NCI-H2227 treated with DMSO at 0.1 percent for 48 hours (cell line): ENCODE measurements at regions not wholly inside any gene's neighbourhood (a gene's known extent, or its start where the extent isn't known, plus 50 kb on each side); places are given as distances from the start of the nearest gene placed in this dataset.

ENCODE experiments used
- DNase-seq: peaks from one replicate; lab custom pipeline; 2025; lab: John Stamatoyannopoulos, UW

GRCh38 chr2:58911877-58912276 is 670.8 kb upstream of the FANCL start:
- DNase-seq, result peak; percentile 89

DNA sequence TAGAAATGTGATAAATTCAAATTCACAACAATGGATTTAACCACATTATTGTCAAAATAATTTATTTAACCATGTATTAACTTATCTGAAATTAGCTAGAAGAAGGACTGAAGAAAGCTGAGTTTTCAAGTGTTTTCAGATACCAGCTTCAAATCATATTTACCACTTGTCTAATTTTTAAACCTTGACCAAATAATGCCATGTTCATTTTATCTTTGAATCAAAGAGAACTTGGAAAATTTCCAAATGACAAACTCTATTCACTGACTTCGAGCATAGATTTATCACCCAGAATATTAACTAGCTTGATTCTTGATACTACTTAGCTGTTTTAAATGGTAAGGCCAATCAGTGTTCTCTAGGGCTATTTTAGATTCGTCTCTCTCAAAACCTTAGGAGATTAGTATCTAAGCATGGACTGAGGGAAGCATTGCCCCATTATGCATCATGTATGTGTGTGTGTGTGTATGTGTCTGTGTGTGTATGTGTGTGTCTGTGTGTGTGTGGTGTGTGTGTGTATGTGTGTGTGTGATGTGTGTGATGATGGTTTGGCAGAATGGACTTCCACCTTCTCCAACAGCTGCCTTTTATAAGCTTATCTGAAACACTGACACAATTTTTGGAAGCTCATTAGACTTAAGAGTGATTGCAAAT is 667.5 kb upstream of the FANCL start:
- no peak for DNase-seq

GRCh38 chr2:58907644-58908043 is 666.5 kb upstream of the FANCL start:
- DNase-seq, result no peak

DNA sequence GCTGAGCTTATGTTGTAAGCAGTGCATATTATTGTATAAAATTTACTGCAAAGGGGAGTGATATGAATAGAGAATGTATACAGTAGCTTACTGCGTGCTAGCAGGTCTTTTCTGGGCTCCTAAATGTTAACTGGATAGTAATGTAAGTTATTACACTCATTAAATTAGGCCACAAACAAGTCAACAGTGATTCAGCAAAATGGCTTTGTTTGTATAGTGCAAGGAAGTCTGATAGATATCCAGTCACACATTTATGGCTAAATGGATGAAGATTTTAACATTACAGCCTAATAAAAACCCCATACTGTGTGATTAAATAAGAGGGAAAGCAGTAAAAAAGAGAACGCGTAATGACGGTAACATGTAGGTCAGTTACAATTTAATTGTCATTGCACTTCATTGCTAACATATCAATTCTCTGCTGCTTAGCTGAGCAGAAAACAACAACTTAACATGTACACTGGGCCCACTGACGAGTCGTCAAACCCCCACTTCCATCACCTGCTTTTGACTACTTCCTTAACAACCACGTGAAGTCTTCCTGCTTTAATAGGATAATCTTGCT is 665.0 kb upstream of the FANCL start:
- no peak for DNase-seq

DNA sequence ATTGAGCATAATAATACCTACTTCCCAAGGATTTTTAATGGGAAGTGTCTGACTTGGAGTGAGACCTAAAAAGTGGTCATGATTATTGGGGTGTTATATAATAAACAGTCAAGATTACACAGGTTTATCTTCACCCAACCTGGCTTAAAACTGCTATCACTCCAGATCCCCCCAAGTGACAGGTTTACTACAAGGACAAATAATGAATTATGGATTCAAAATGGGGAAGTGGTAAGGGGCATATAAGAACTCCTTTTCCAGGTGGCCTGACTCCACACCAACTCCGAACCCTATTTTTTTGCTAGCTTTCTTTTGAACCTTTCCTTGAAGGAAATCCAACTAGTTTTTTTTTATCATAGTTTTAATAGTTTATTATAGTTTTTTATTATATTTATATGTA is 663.0 kb upstream of the FANCL start:
- DNase-seq, result no peak

- no peak for DNase-seq
Measured at GRCh38 chr2:58903427-58903826, 662.3 kb upstream of the FANCL start.

DNA sequence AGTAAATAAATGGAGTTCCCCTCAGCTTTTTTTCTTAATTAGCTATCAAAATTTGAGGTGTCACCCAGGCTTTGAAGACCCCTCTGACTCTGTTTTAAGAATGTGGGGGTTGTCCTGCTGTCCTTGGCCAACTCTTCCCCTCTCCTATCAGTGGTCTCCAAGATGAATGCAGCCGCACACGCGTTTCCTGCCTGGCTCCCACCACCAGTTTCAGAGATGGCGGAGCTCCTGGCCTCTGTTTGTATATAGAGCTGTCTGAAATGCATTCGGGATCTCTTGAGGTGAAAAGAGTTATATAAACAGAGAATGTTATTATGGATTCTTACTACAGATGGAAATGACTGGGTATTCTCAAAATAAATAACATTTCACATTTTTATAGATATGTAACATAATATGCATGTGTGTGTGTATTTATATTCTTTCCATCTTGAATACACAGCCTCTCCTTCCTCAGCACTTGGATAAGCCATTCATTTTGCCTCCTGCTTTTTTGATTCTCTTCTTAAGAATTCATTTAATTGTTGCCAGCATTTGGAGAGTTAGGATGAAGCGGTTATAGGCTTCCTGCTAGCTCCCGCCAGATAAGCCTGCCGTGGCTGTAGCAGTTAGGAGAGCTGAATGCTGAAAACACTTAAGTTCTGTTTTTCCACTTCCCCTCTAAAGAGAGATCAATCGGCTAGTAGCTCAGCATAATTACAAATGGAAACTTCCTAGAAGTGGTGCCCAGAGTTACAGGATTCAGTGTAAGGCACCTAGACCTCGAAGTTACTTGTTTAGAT is 659.3 kb upstream of the FANCL start:
- DNase-seq, result no peak

GRCh38 chr2:58899692-58900091 is 658.6 kb upstream of the FANCL start:
- DNase-seq, result no peak

DNA sequence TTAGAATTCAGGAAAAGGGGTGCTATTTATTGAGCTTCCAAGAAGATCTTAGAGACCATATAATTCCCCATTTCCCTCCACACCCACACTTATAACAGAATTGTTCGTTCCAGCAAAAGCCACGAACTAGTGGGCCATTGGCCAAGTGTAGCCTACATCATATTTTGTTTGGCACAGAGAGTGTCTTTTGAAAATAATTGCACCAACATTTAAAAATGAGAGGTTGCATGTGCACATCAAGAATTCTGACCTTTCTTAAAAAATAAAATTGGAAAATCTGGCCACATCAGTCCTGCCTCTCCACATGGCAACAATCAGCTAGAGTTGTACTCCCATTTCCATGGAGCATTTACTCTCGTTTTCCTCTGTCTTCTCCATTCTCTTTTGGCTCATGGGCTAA is 655.5 kb upstream of the FANCL start:
- no peak for DNase-seq

DNA sequence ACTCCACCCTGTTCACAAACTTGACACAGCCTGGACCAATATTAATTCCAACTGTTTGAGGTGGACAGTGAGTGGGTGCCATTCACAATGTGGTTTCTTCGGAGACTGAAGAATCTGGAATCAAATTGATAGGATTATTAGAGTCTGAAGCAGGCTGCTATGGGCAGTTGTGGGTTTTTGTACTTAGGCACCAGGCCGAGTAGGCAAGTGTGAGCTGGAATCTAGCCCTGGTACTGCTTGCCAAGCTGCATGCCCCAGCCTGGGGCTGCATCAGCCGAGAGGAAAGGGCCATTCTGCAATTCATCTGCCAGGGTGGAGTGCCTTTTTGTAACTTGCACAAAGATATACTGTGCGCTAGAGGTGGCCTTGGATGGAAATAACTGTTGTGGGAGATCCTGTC is 654.7 kb upstream of the FANCL start:
- DNase-seq, result no peak

GRCh38 chr2:58893656-58894351 is 652.7 kb upstream of the FANCL start:
- DNase-seq, result no peak

- no peak for DNase-seq
Measured at GRCh38 chr2:58891828-58892377, 650.8 kb upstream of the FANCL start.

- DNase-seq, result no peak
Measured at GRCh38 chr2:58890865-58891525, 649.9 kb upstream of the FANCL start.

DNA sequence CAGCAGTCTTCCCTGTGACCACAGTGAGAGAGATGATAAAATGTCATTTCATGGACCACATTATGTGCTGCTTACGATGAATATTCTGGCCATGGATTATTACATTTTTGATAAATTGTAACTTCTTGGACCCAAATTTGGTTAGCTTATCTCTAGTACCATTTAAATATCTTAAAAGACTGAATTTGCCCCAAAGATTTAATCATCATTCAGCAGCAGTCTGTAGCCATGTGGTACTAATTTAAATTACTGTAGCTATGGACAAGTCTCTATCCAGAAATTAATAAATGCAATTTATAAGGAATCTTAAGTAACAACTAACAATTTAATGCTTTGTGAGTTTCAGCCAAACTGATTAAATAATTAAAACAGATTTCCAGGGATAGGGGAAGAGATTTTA is 644.9 kb upstream of the FANCL start:
- DNase-seq, result no peak

GRCh38 chr2:58879834-58880233 is 638.7 kb upstream of the FANCL start:
- DNase-seq, result no peak

GRCh38 chr2:58878778-58879177 is 637.7 kb upstream of the FANCL start:
- DNase-seq, result no peak

DNA sequence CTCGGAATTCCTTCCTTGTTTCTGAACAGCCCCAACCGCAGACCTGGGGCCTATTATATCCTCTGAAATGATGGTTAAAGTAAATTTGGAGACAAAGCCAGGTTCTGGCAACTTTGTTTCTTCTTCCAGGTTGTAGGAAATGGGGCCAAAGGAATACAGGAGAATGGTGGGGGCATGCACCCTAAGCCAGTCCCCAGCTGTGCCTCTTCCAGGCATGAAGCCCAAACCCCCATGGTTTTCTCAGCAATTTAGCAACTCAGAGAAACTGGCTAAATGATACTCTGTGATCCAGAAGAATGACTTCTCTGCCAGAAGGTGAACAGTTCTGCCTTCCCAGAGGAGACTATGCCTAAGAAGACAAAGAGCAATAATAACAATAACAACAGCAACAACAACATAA is 635.0 kb upstream of the FANCL start:
- no peak for DNase-seq

GRCh38 chr2:58875436-58875835 is 634.3 kb upstream of the FANCL start:
- DNase-seq, result no peak

GRCh38 chr2:58871469-58872142 is 630.5 kb upstream of the FANCL start:
- no peak for DNase-seq

DNA sequence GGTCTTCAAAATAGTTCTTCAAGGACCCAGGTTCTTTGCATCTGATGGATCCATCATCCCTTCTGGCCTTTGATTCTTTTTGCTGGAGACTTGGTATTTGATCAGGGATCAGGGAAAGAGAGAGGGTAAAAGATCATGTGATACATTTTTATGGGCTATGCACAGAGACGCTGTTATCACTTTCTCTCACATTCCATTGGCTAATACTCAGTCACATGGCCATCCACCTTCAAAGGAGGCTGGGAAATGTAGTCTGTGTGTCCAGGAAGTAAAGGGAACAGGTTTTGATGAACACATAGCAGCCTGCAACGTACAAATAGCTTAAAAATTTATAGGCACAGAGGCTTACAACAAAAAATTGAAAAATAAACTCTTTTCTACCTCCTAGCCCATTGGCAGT is 629.6 kb upstream of the FANCL start:
- no peak for DNase-seq

DNA sequence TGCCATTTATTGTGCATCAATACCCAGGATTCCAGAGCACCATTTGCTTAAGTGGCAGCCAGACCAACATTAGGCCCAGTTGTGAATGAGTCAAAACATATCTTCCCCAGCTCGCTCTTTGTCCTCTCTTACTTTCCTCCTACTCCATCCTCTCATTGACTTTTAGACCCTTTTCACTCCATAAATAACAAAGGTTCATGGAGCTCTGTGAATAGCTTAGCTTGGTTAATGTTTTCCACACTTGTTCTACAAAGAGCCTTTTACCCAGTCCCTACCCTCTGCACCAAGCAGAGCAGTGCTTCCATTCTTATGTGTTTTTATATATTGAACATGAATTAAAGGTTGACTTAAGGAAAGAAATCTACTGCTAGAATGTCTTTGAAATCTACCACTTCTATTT is 625.8 kb upstream of the FANCL start:
- no peak for DNase-seq
